Neural cell (in vitro differentiated cells): ENCODE measurements at regions not wholly inside any gene's neighbourhood (a gene's known extent, or its start where the extent isn't known, plus 50 kb on each side); places are given as distances from the start of the nearest gene placed in this dataset.

ENCODE experiments used
- H2AFZ ChIP-seq: fragments of 200-600, 300-800 bp; sonication (generic), shearing (Covaris generic); 2 replicates; pipeline ENCODE4 v1.6.0; 2014; ENCODE audit warnings: low read depth, mild to moderate bottlenecking, antibody characterized with exemption, low read length, moderate library complexity
- H3F3A ChIP-seq: fragments of 200-600 bp; shearing (Covaris generic); 2 replicates; pipeline ENCODE4 v1.6.1; 2016; ENCODE audit warnings: mild to moderate bottlenecking, moderate library complexity, mixed read lengths, antibody characterized with exemption, low read length; ENCODE audit not compliant: insufficient read depth, poor library complexity, severe bottlenecking
- H3K27ac ChIP-seq: fragments of 200-600, 300-800 bp; sonication (generic), shearing (Covaris generic); 2 replicates; pipeline ENCODE4 v1.5.1; 2014; ENCODE audit warnings: mild to moderate bottlenecking, low read length, moderate library complexity
- H3K27me3 ChIP-seq: fragments of 300-800, 200-600 bp; sonication (generic), shearing (Covaris generic); 2 replicates; pipeline ENCODE4 v1.6.0; 2014; ENCODE audit warnings: mild to moderate bottlenecking, low read depth, low read length, moderate library complexity; ENCODE audit not compliant: insufficient read depth
- H3K36me3 ChIP-seq: fragments of 300-800, 200-600 bp; sonication (generic), shearing (Covaris generic); 2 replicates; pipeline ENCODE4 v1.5.1; 2014; ENCODE audit warnings: mild to moderate bottlenecking, antibody characterized with exemption, low read length, moderate library complexity; ENCODE audit not compliant: insufficient read depth
- H3K4me2 ChIP-seq: fragments of 300-800, 200-600 bp; sonication (generic), shearing (Covaris generic); 2 replicates; pipeline ENCODE4 v1.6.0; 2014; ENCODE audit warnings: mild to moderate bottlenecking, low read length
- H3K4me3 ChIP-seq: fragments of 300-800, 200-600 bp; sonication (generic), shearing (Covaris generic); 2 replicates; pipeline ENCODE4 v1.5.1; 2014; ENCODE audit warnings: mild to moderate bottlenecking, low read length, moderate library complexity
- H3K79me2 ChIP-seq: fragments of 200-600 bp; shearing (Covaris generic); replicated peaks from 2 replicates; pipeline ENCODE4 v1.6.0; 2014; ENCODE audit warnings: mild to moderate bottlenecking, low read length, moderate library complexity; ENCODE audit not compliant: insufficient read depth
- H3K9ac ChIP-seq: fragments of 300-800, 200-600 bp; sonication (generic), shearing (Covaris generic); 2 replicates; pipeline ENCODE4 v1.6.1; 2016; ENCODE audit warnings: mild to moderate bottlenecking, low read length, mixed read lengths
- H3K9me2 ChIP-seq: fragments of 200-600 bp; shearing (Covaris generic); 2 replicates; pipeline ENCODE4 v1.6.1; 2016; ENCODE audit warnings: mild to moderate bottlenecking, low read length, mixed read lengths; ENCODE audit not compliant: insufficient read depth
- H3K9me3 ChIP-seq: fragments of 200-600, 300-800 bp; sonication (generic), shearing (Covaris generic); 2 replicates; pipeline ENCODE4 v1.6.1; 2016; ENCODE audit warnings: mild to moderate bottlenecking, mixed run types, low read length, moderate library complexity, mixed read lengths
- H4K20me1 ChIP-seq: fragments of 200-600 bp; shearing (Covaris generic); 2 replicates; pipeline ENCODE4 v1.6.1; 2016; ENCODE audit warnings: mild to moderate bottlenecking, mixed run types; ENCODE audit not compliant: insufficient read depth
- EP300 ChIP-seq: fragments of 450-650 bp; conservative IDR thresholded peaks from 2 replicates; pipeline ENCODE4 v1.6.1; 2014; ENCODE audit warnings: antibody characterized with exemption, mild to moderate bottlenecking, moderate library complexity; ENCODE audit not compliant: poor library complexity, severe bottlenecking
- EZH2 ChIP-seq: fragments of 200-600, 300-800 bp; shearing (Covaris generic), sonication (generic); IDR thresholded peaks from 2 replicates; pipeline ENCODE4 v1.6.1; 2014; ENCODE audit warnings: antibody characterized with exemption, low read length, borderline replicate concordance, mild to moderate bottlenecking; ENCODE audit not compliant: insufficient read depth, poor library complexity, severe bottlenecking
- MXI1 ChIP-seq: fragments of 450-650 bp; conservative IDR thresholded peaks from 2 replicates; pipeline ENCODE4 v1.6.1; 2014; ENCODE audit warnings: antibody characterized with exemption, mild to moderate bottlenecking; ENCODE audit not compliant: poor library complexity, severe bottlenecking
- POLR2AphosphoS5 ChIP-seq: IDR thresholded peaks from 2 replicates; pipeline ENCODE4 v1.6.1; 2012
- RAD21 ChIP-seq: fragments of 450-650 bp; conservative IDR thresholded peaks from 2 replicates; pipeline ENCODE4 v1.6.1; 2014; ENCODE audit warnings: antibody characterized with exemption, mild to moderate bottlenecking, moderate library complexity
- REST ChIP-seq: IDR thresholded peaks from 2 replicates; pipeline ENCODE4 v1.6.1; 2012; ENCODE audit warnings: borderline replicate concordance
- SMC3 ChIP-seq: fragments of 450-650 bp; conservative IDR thresholded peaks from 2 replicates; pipeline ENCODE4 v1.6.1; 2014; ENCODE audit warnings: antibody characterized with exemption, mild to moderate bottlenecking, moderate library complexity; ENCODE audit not compliant: poor library complexity
- TAF1 ChIP-seq: IDR thresholded peaks from 2 replicates; pipeline ENCODE4 v1.6.1; 2012; ENCODE audit warnings: low read depth
- TF ChIP-seq, protein P1 (sequence below): fragments of 450-650 bp; IDR thresholded peaks from 2 replicates; pipeline ENCODE4 v1.5.1; 2014; ENCODE audit warnings: antibody characterized with exemption, mild to moderate bottlenecking, moderate library complexity; ENCODE audit not compliant: poor library complexity, severe bottlenecking

DNA sequence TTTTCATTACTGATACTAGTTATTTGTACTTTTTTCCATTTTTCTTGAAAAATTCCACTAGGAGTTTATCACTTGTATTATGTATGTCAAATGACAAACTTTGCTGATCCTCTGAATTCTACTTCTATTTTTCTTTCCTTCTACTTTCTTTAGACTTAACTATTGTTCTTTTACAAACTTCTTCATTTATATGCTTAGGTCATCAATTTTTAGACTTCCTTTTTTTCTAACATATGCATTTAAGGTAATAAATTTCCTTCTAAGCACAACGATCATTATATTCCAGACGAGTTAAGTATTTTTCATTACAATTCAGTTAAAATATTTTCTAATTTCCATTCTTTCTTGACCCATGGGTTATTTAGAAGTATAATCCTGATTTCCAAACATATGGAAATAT, 240.8 kb downstream of the NHLRC3 start:
- H3K4me3 ChIP-seq = no peak overlapping the region
- H3K9me2 ChIP-seq = no peaks in the 10 kb centered on the region
- no peaks in the 10 kb centered on the region for H3F3A ChIP-seq
- H3K79me2 ChIP-seq = no peaks in the 10 kb centered on the region
- no peak for TF ChIP-seq RAD21
- no peak for TF ChIP-seq TAF1
- no peak for TF ChIP-seq EZH2
- TF ChIP-seq EP300 = no peak
- no peak for TF ChIP-seq POLR2AphosphoS5
- no peak for TF ChIP-seq REST
- no peak for TF ChIP-seq SMC3
- TF ChIP-seq, protein P1, sequence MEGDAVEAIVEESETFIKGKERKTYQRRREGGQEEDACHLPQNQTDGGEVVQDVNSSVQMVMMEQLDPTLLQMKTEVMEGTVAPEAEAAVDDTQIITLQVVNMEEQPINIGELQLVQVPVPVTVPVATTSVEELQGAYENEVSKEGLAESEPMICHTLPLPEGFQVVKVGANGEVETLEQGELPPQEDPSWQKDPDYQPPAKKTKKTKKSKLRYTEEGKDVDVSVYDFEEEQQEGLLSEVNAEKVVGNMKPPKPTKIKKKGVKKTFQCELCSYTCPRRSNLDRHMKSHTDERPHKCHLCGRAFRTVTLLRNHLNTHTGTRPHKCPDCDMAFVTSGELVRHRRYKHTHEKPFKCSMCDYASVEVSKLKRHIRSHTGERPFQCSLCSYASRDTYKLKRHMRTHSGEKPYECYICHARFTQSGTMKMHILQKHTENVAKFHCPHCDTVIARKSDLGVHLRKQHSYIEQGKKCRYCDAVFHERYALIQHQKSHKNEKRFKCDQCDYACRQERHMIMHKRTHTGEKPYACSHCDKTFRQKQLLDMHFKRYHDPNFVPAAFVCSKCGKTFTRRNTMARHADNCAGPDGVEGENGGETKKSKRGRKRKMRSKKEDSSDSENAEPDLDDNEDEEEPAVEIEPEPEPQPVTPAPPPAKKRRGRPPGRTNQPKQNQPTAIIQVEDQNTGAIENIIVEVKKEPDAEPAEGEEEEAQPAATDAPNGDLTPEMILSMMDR = no peak
- no peak for TF ChIP-seq MXI1
- H3K9me3 ChIP-seq = no peaks in the 10 kb centered on the region
- H3K27me3 ChIP-seq = no peaks in the 10 kb centered on the region
- no peak overlapping the region for H2AFZ ChIP-seq
- no peaks in the 10 kb centered on the region for H3K36me3 ChIP-seq
- no peaks in the 10 kb centered on the region for H4K20me1 ChIP-seq
- H3K27ac ChIP-seq = no peak overlapping the region
- H3K9ac ChIP-seq = no peak overlapping the region
- H3K4me2 ChIP-seq = no peak overlapping the region

DNA sequence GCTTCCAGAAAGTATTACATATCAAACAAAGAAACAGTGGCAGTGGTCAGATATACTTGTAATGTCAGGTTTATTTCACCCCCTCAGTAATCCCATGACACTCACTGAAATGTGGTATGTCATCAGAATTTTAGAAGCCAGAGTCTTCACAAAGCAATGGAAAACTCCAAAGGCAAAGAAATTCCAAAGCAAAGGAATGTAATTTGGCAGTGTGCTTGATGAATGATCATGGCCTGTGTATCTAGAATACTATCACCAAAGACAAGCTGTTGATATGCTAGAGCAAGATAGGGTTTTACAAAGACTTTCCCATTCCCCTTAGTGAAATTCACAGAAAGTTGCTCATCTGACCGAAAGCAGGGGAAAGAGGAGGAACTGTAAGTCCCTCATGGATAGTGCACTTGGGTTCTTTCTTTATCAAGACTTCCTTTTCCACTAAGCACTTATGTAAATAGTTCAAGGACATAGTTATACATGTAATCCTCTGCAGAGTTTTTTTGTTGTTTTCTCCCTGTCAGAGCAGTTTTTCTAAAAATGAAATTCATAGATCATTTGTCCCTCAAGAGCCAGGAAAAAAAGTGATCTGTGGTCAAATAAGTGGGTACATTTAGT, 243.4 kb downstream of the NHLRC3 start:
- Histone ChIP-seq H3K36me3 (no peaks in the 10 kb centered on the region), H3K9me2 (no peaks in the 10 kb centered on the region), H4K20me1 (no peaks in the 10 kb centered on the region), H3K79me2 (no peaks in the 10 kb centered on the region), H3K9ac (no peak overlapping the region), H3K27me3 (no peaks in the 10 kb centered on the region), H3K4me3 (no peak overlapping the region), H3K4me2 (no peak overlapping the region), H3K9me3 (no peaks in the 10 kb centered on the region), H3K27ac (no peak overlapping the region), H2AFZ (no peak overlapping the region), H3F3A (no peaks in the 10 kb centered on the region)
- no peak for TF ChIP-seq SMC3
- no peak for TF ChIP-seq TAF1
- TF ChIP-seq MXI1 = no peak
- no peak for TF ChIP-seq POLR2AphosphoS5
- TF ChIP-seq EP300 = no peak
- TF ChIP-seq, protein P1 = no peak
- no peak for TF ChIP-seq EZH2
- no peak for TF ChIP-seq REST
- no peak for TF ChIP-seq RAD21
